Esophagus muscularis mucosa (tissue), 4 donors: ENCODE measurements at regions not wholly inside any gene's neighbourhood (a gene's known extent, or its start where the extent isn't known, plus 50 kb on each side); places are given as distances from the start of the nearest gene placed in this dataset.

Experiments
- DNase-seq: peaks from one replicate; pipeline ENCODE4 v3.0.0-alpha.2; 2017; ENCODE audit errors: extremely low spot score
- H3K27ac ChIP-seq, 4 donors: fragments of 200-600 bp; sonication (generic); replicated peaks in 1 of 4; 1 replicate in 3 of 4; 2 replicates in 1 of 4; pipeline ENCODE4 v1.5.1; 2016 to 2019; ENCODE audit warnings: mild to moderate bottlenecking in 1 of 4
- H3K27me3 ChIP-seq, 4 donors: fragments of 200-600 bp; sonication (generic); one replicate each; pipeline versions ENCODE4 v1.5.1 to v1.6.0; 2016 to 2019
- H3K36me3 ChIP-seq, 4 donors: fragments of 200-600 bp; sonication (generic); one replicate each; pipeline ENCODE4 v1.5.1; 2016 to 2019
- H3K4me1 ChIP-seq, 4 donors: fragments of 200-600 bp; sonication (generic); one replicate each; pipeline ENCODE4 v1.5.1; 2016 to 2019
- H3K4me3 ChIP-seq, 4 donors: fragments of 200-600 bp; sonication (generic); 1 replicate in 2 of 4; 2 replicates in 2 of 4; pipeline ENCODE4 v1.5.1; 2016 to 2019; ENCODE audit warnings: mild to moderate bottlenecking in 4 of 4, moderate library complexity in 1 of 4
- H3K9me3 ChIP-seq, 4 donors: fragments of 200-600 bp; sonication (generic); 1 replicate in 3 of 4; 2 replicates in 1 of 4; pipeline ENCODE4 v1.5.1; 2016 to 2019
- CTCF ChIP-seq, 3 experiments: fragments of 200-600 bp in 2 of 3; fragments of 450-650 bp in 1 of 3; sonication (generic) in 2 of 3; IDR thresholded peaks; one replicate each; pipeline ENCODE4 v1.5.1; 2017 to 2019; ENCODE audit warnings: antibody characterized with exemption in 3 of 3, mild to moderate bottlenecking in 2 of 3, moderate library complexity in 1 of 3
- EP300 ChIP-seq: sonication (generic); formaldehyde crosslinking; IDR thresholded peaks from one replicate; pipeline ENCODE4 v1.6.1; 2017; ENCODE audit warnings: antibody characterized with exemption
- POLR2A ChIP-seq: fragments of 450-650 bp; IDR thresholded peaks from one replicate; pipeline ENCODE4 v1.6.1; 2017; ENCODE audit warnings: antibody characterized with exemption, moderate library complexity, mild to moderate bottlenecking, low read depth
- POLR2AphosphoS5 ChIP-seq, 2 donors: sonication (generic); formaldehyde crosslinking; IDR thresholded peaks; one replicate each; pipeline ENCODE4 v1.6.1; 2017; ENCODE audit warnings: antibody characterized with exemption in 2 of 2
- whole genome bisulfite sequencing: methylation state at CpG from one replicate; pipeline ENCODE4 v1.1.5; 2018; 5-methylcytosine and 5-hydroxymethylcytosine counted together
- intact Hi-C: fragments of 100-400 bp; cut with DNase I; formaldehyde crosslinking; loops from one replicate; pipeline ENCODE4 v1.15.1; 2023

- DNase-seq = no peak
- Histone ChIP-seq H3K36me3 (no peaks in the 10 kb centered on the region), H3K27me3 (no peaks in the 10 kb centered on the region), H3K9me3 (no peaks in the 10 kb centered on the region), H3K27ac (no peak overlapping the region), H3K4me1 (no peaks in the 10 kb centered on the region), H3K4me3 (no peak overlapping the region)
- intact Hi-C loops = no loop called here
- TF ChIP-seq CTCF (IDR thresholded peaks at IDR 0.05) = no peak
- no peak for TF ChIP-seq EP300
- no peak for TF ChIP-seq POLR2A
- no peak for TF ChIP-seq POLR2AphosphoS5 (IDR thresholded peaks at IDR 0.05)
- 88% methylated on average over 6 of the region's 6 CpGs for WGBS
Observed at GRCh38 chr5:107285772-107286171, 385.0 kb downstream of the EFNA5 start.

GRCh38 chr5:107284822-107285525 is 385.8 kb downstream of the EFNA5 start:
- no peaks in the 10 kb centered on the region for H3K36me3 ChIP-seq
- no peak for TF ChIP-seq CTCF (IDR thresholded peaks at IDR 0.05)
- H3K9me3 ChIP-seq = no peaks in the 10 kb centered on the region
- 81% methylated on average over 3 of the region's 3 CpGs for WGBS
- H3K4me1 ChIP-seq = no peaks in the 10 kb centered on the region
- intact Hi-C loops = no loop called here
- no peaks in the 10 kb centered on the region for H3K27me3 ChIP-seq
- no peak for DNase-seq
- H3K27ac ChIP-seq = no peak overlapping the region
- no peak overlapping the region for H3K4me3 ChIP-seq

GRCh38 chr5:107282061-107282460 is 388.7 kb downstream of the EFNA5 start:
- H3K4me3 ChIP-seq = no peak overlapping the region
- H3K36me3 ChIP-seq = no peaks in the 10 kb centered on the region
- no peaks in the 10 kb centered on the region for H3K27me3 ChIP-seq
- 81% methylated on average over 2 of the region's 2 CpGs for WGBS
- no peak overlapping the region for H3K27ac ChIP-seq
- DNase-seq = no peak
- intact Hi-C loops = no loop called here
- H3K9me3 ChIP-seq = no peaks in the 10 kb centered on the region
- H3K4me1 ChIP-seq = no peaks in the 10 kb centered on the region
- TF ChIP-seq EP300 (no peak), CTCF (IDR thresholded peaks at IDR 0.05) (no peak), POLR2A (no peak), POLR2AphosphoS5 (IDR thresholded peaks at IDR 0.05) (no peak)

GRCh38 chr5:107278774-107279173 is 392.0 kb downstream of the EFNA5 start:
- no peaks in the 10 kb centered on the region for H3K9me3 ChIP-seq
- intact Hi-C loops = no loop called here
- no peaks in the 10 kb centered on the region for H3K4me1 ChIP-seq
- no peaks in the 10 kb centered on the region for H3K36me3 ChIP-seq
- H3K27ac ChIP-seq = no peak overlapping the region
- TF ChIP-seq CTCF (IDR thresholded peaks at IDR 0.05) (no peak), POLR2AphosphoS5 (IDR thresholded peaks at IDR 0.05) (no peak), POLR2A (no peak), EP300 (no peak)
- H3K4me3 ChIP-seq = no peak overlapping the region
- H3K27me3 ChIP-seq = no peaks in the 10 kb centered on the region
- no peak for DNase-seq
- WGBS = 67% methylated on average over 4 of the region's 4 CpGs

GRCh38 chr5:107277485-107278125 is 393.1 kb downstream of the EFNA5 start:
- 80% methylated on average over 5 of the region's 5 CpGs for WGBS
- Histone ChIP-seq H3K36me3 (no peaks in the 10 kb centered on the region), H3K27me3 (no peaks in the 10 kb centered on the region), H3K27ac (no peak overlapping the region), H3K4me3 (no peak overlapping the region), H3K4me1 (no peaks in the 10 kb centered on the region), H3K9me3 (no peaks in the 10 kb centered on the region)
- DNase-seq = no peak
- intact Hi-C loops = no loop called here
- no peak for TF ChIP-seq POLR2A
- no peak for TF ChIP-seq POLR2AphosphoS5 (IDR thresholded peaks at IDR 0.05)
- TF ChIP-seq EP300 = no peak
- TF ChIP-seq CTCF (IDR thresholded peaks at IDR 0.05) = no peak
